Pancreas (tissue), 10 donors: ENCODE measurements at regions not wholly inside any gene's neighbourhood (a gene's known extent, or its start where the extent isn't known, plus 50 kb on each side); places are given as distances from the start of the nearest gene placed in this dataset.
"Not testable (repeated sequence)": the region's sequence is repeated elsewhere in the genome, so short reads cannot be mapped to it uniquely, and the experiment has no call there.

Experiments
- ATAC-seq, 4 donors: fragments of 200-7000 bp; cut with Tn5 transposase; one replicate each; pipeline versions ENCODE4 v1.8.0 to v1.9.1; 2020; ENCODE audit warnings: mild to moderate bottlenecking in 4 of 4, moderate library complexity in 4 of 4
- DNase-seq, 6 donors: peaks; one replicate each; pipeline ENCODE4 v3.0.0-alpha.2; 2020
- FAIRE-seq: peaks from 2 replicates; lab custom pipeline; 2012; peaks lifted over from hg19 to GRCh38; lab: Jason Lieb, UNC
- H3K27ac ChIP-seq, 4 donors: fragments of 200-600 bp; sonication (generic); 1 replicate in 3 of 4; 2 replicates in 1 of 4; pipeline versions ENCODE4 v1.5.0 to v1.8.0; 2020
- H3K27me3 ChIP-seq, 4 donors: fragments of 200-600 bp; one replicate each; pipeline ENCODE4 v1.8.0; 2021
- H3K36me3 ChIP-seq, 3 donors: fragments of 200-600 bp; sonication (generic) in 1 of 3; one replicate each; pipeline versions ENCODE4 v1.5.0 to v1.8.0; 2020 to 2021
- H3K4me1 ChIP-seq, 3 donors: fragments of 200-600 bp; one replicate each; pipeline ENCODE4 v1.8.0; 2021
- H3K4me3 ChIP-seq, 4 donors: fragments of 200-600 bp; sonication (generic) in 2 of 4; one replicate each; pipeline versions ENCODE4 v1.5.0 to v1.8.0; 2020 to 2021
- H3K9me3 ChIP-seq, 4 donors: fragments of 200-600 bp; one replicate each; pipeline ENCODE4 v1.8.0; 2021
- WGBS, 2 donors: extraction: QIAGEN DNeasy Blood & Tissue Kit; methylation state at CpG; one replicate each; pipeline ENCODE4 v1.1.7; 2013; 5-methylcytosine and 5-hydroxymethylcytosine counted together
- intact Hi-C, 3 donors: fragments of 100-400 bp; cut with DNase I; formaldehyde crosslinking; loops; one replicate each; pipeline versions ENCODE4 v1.11.1 to v1.14.2; 2022
- TF ChIP-seq, protein P1 (sequence below), 4 donors: fragments of 200-600 bp; sonication (generic) in 3 of 4; IDR thresholded peaks; one replicate each; pipeline versions ENCODE4 v1.5.0 to v1.8.0; 2021; ENCODE audit warnings: antibody characterized with exemption in 4 of 4
- donor health status: healthy with polysubstance abuse.
- donor health status: DM: no; HTN: no; CAD: no; lungs with moderate emphysema.
- donor health status: DM: no; HTN: no; CAD: no.
- donor health status: control.
- donor health status: control.
- donor health status: Bipolar disorder and iron deficiency.
- donor health status: DM: yes; HTN: yes; CAD: no.
- donor health status: DM: no; HTN: no; CAD: no.
- donor health status: DM: no; HTN: no; CAD: no.
- donor health status: DM: yes; HTN: yes; CAD: no.

DNA sequence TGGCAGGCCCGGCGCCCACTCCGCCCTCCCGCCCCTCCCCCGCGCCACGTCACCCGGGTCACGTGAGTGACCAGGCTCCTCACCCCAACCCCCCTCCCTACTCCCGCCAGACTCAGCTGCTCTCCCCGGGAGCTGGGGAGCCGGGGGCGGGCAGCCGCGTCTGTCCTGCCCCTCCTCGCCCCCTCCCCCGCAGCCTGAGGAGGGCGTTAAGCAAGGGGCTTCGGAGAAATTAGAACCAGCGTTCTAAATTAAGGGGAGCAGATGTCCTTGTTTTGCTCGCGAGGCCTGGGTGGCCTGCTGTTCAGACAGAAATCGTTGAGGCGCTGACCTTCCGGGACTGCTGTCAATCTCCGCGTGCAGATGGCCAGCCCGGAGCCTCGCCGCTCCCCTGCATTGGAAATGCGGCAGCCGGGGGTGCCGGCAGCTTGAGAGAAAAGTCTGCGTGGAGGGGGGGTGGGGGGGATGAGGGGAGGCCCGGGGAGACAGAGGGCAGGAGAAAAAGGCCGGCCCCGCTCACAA, 102.2 kb upstream of the ZNF438 start:
- no peak for FAIRE-seq
- WGBS, 2 donors, result 2 to 3% methylated on average over 32 to 37 of the region's 37 CpGs

DNA sequence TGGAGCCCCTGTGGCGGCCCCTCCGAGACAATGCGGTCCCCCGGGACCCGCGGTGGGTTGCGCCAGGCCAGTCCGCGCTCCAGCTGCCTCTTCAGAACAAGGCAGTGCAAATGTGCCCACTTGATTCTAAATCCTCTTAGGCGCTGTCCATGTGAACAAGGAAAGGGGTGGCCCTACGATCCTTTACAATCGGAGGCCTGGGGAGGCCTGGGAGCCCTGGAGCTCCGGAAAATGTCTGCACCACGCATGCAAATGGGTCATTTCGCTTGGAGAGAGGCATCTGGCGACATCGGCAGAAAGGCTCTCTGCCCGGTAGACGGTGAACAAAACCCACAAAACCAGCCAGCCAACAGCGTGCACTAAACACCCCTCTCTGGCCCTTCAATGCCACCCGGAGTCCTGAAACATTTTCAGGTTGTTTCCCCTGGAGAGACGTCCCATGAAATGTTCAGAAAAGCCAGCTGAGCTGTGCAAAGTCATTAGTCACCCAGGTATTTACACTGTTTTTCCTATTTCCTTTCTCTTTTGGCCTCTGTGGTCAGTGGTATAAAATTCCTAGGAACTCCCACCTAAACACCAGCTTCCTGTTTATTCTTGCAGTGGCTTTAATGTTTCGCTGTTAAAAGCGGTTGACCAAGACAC, 102.8 kb upstream of the ZNF438 start:
- FAIRE-seq, result no peak
- 29 to 32% methylated on average over 24 of the region's 24 CpGs for WGBS, 2 donors
- TF ChIP-seq, protein P1, sequence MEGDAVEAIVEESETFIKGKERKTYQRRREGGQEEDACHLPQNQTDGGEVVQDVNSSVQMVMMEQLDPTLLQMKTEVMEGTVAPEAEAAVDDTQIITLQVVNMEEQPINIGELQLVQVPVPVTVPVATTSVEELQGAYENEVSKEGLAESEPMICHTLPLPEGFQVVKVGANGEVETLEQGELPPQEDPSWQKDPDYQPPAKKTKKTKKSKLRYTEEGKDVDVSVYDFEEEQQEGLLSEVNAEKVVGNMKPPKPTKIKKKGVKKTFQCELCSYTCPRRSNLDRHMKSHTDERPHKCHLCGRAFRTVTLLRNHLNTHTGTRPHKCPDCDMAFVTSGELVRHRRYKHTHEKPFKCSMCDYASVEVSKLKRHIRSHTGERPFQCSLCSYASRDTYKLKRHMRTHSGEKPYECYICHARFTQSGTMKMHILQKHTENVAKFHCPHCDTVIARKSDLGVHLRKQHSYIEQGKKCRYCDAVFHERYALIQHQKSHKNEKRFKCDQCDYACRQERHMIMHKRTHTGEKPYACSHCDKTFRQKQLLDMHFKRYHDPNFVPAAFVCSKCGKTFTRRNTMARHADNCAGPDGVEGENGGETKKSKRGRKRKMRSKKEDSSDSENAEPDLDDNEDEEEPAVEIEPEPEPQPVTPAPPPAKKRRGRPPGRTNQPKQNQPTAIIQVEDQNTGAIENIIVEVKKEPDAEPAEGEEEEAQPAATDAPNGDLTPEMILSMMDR (IDR thresholded peaks at IDR 0.05), result no peak
- H3K36me3 ChIP-seq, result no peaks in the 10 kb centered on the region
- no peaks in the 10 kb centered on the region for H3K27me3 ChIP-seq
- peak; percentile 46 to 65 (median 62) for ATAC-seq
- peak in 3 of 6 donors; percentile 21 to 29 (median 24) for DNase-seq
- intact Hi-C loops, result no loop called here
- peak overlapping the region; percentile 15 to 51 (median 38) for H3K4me3 ChIP-seq
- peak overlapping the region; percentile 57 to 82 (median 67) for H3K27ac ChIP-seq
- no peaks in the 10 kb centered on the region for H3K9me3 ChIP-seq
- H3K4me1 ChIP-seq, result peaks cover 0 to 5% (median 0%) of the 10 kb centered on the region in 3 donors

More for the DNA sequence above, 102.2 kb upstream of the ZNF438 start:
- ATAC-seq (peak; percentile 93 to 95 (median 94)), DNase-seq (peak; percentile 77 to 90 (median 85))
- peak overlapping the region; percentile 57 to 82 (median 67) for H3K27ac ChIP-seq
- intact Hi-C loops, result no loop called here
- no peaks in the 10 kb centered on the region for H3K9me3 ChIP-seq
- H3K4me3 ChIP-seq, result peak overlapping the region; percentile 15 to 51 (median 38)
- TF ChIP-seq, protein P1 (IDR thresholded peaks at IDR 0.05), result no peak
- H3K4me1 ChIP-seq, result peaks cover 0 to 5% (median 0%) of the 10 kb centered on the region in 3 donors
- H3K27me3 ChIP-seq, result no peaks in the 10 kb centered on the region
- no peaks in the 10 kb centered on the region for H3K36me3 ChIP-seq

DNA sequence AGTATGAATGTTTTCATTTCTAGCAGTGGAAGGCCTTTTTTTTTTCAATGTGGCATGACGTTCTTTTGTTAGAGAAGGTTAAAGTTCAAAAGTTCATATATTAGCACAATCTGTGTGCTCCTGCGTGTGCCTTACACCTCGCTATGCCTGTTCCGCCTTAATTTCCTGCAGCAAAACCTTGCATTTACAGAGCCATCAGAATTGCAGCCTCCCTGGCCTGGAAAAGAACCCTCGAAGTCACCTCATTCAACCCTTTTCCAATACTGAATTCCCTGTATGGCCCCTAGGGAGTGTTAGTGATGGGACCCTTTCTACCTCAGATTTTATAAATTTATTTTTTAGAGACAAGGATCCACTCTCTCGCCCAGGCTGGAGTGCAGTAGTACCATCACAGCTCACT, 103.5 kb upstream of the ZNF438 start:
- peaks cover 0 to 5% (median 0%) of the 10 kb centered on the region in 3 donors for H3K4me1 ChIP-seq
- H3K27ac ChIP-seq, result peak overlapping the region in 1 of 4 donors; percentile 75
- no peaks in the 10 kb centered on the region for H3K9me3 ChIP-seq
- no peak for DNase-seq
- no peaks in the 10 kb centered on the region for H3K27me3 ChIP-seq
- no peak for ATAC-seq
- 87 to 90% methylated on average over 6 of the region's 6 CpGs for WGBS, 2 donors
- no peak for FAIRE-seq
- intact Hi-C loops, result no loop called here
- TF ChIP-seq, protein P1 (IDR thresholded peaks at IDR 0.05), result no peak
- no peak overlapping the region for H3K4me3 ChIP-seq
- H3K36me3 ChIP-seq, result no peaks in the 10 kb centered on the region

DNA sequence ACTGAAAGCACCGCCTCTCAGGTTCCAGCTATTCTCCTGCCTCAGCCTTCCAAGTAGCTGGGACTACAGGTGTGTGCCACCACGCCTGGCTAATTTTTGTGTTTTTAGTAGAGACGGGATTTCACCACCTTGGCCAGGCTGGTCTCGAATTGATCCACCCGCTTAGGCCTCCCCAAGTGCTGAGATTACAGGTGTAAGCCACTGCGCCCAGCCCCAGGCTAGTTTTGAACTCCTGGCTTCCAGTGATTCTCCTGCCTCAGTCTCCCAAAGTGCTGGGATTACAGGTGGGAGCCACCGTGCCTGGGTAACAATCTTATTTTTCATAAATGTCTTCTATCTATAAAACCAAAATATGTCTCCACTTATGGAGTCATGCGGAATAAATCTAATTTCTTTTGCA, 104.1 kb upstream of the ZNF438 start:
- FAIRE-seq, H3K4me1 ChIP-seq, H3K27me3 ChIP-seq, H3K27ac ChIP-seq, H3K9me3 ChIP-seq, ATAC-seq, DNase-seq, intact Hi-C loops, H3K36me3 ChIP-seq, H3K4me3 ChIP-seq: not testable (repeated sequence)
- WGBS, 2 donors, result 98 to 99% methylated on average over 8 of the region's 8 CpGs

DNA sequence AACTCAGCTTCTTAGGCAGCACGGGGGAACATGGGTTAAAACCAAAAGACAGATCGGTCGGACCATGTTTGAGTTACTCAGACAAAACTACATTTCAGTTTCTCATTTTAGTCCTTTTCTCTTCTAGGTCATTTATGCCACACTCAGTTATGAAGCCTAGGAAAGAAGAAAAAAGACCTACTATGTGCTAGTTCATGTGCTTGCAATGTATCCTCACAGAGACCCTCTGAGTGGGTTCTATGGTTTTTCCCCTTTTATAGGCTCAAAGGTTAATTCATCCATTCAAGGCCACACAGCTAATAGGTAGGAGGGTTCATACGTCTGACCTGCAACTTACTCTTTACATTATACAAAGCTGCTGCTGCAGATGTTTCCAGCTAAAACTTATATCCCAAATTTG, 104.7 kb upstream of the ZNF438 start:
- H3K4me1 ChIP-seq, result peaks cover 0 to 5% (median 0%) of the 10 kb centered on the region in 3 donors
- DNase-seq, result no peak
- WGBS, 2 donors, result 81 to 93% methylated on average over 4 of the region's 4 CpGs
- FAIRE-seq, result no peak
- no peak for ATAC-seq
- intact Hi-C loops, result no loop called here
- H3K27ac ChIP-seq, result no peak overlapping the region
- H3K27me3 ChIP-seq, result no peaks in the 10 kb centered on the region
- H3K4me3 ChIP-seq, result no peak overlapping the region
- no peaks in the 10 kb centered on the region for H3K9me3 ChIP-seq
- TF ChIP-seq, protein P1 (IDR thresholded peaks at IDR 0.05), result no peak
- H3K36me3 ChIP-seq, result no peaks in the 10 kb centered on the region
